HCT116 (cell line): ENCODE measurements at regions not wholly inside any gene's neighbourhood (a gene's known extent, or its start where the extent isn't known, plus 50 kb on each side); places are given as distances from the start of the nearest gene placed in this dataset.

Source experiments
- ATAC-seq: fragments of 200-7000 bp; cut with Tn5 transposase; 2 replicates; pipeline ENCODE4 v1.9.1; 2020; ENCODE audit warnings: mild to moderate bottlenecking, moderate library complexity
- BruUV-seq: library from RNA; stranded (reverse); fragments of 400-500 nt; replicated peaks from 2 replicates; lab custom pipeline; 2021; lab: Mats Ljungman, UMichigan
- CTCF ChIA-PET: fragments of 300-600 bp; sonication (Branson Sonifier 250); formaldehyde crosslinking; loops from one replicate; lab custom pipeline; 2021; ENCODE audit warnings: antibody characterized with exemption; lab: Charles Lee
- POLR2A ChIA-PET: fragments of 300-600, 350-600 bp; sonication (Branson Sonifier 250); formaldehyde crosslinking; loops from one replicate; lab custom pipeline; 2021; ENCODE audit warnings: antibody characterized with exemption; lab: Charles Lee
- RAD21 ChIA-PET, 2 experiments: fragments of 300-600 bp; sonication (Branson Sonifier 250); formaldehyde crosslinking; loops; one replicate each; lab custom pipeline; 2023; ENCODE audit warnings: low total read pairs in 2 of 2; ENCODE audit not compliant: uncharacterized antibody in 2 of 2, unreplicated experiment in 2 of 2, low non-redundant PET in 1 of 2; lab: Charles Lee
- DNase-seq: peaks from one replicate; pipeline ENCODE4 v3.0.0-alpha.2; 2010; ENCODE audit warnings: low read depth, low spot score
- H2AFZ ChIP-seq: fragments of 200-600 bp; shearing (Covaris generic), sonication (generic); 2 replicates; pipeline ENCODE4 v1.6.1; 2017; ENCODE audit warnings: low read depth, mixed run types, mixed read lengths, antibody characterized with exemption, low read length; ENCODE audit not compliant: poor library complexity, severe bottlenecking
- H3K27ac ChIP-seq: 2 replicates; pipeline ENCODE4 v1.5.1; 2012; ENCODE audit warnings: low read depth, low read length
- H3K27me3 ChIP-seq: fragments of 200-600 bp; sonication (generic); 2 replicates; pipeline ENCODE4 v1.6.1; 2016; ENCODE audit warnings: mixed run types, low read length, mixed read lengths; ENCODE audit not compliant: insufficient read depth
- H3K36me3 ChIP-seq, 2 experiments: fragments of 200-500 bp in 1 of 2; fragments of 200-600 bp in 1 of 2; sonication (Bioruptor generic) in 1 of 2; sonication (generic) in 1 of 2; 2 replicates each; pipeline versions ENCODE4 v1.5.1 to v1.6.1; 2014 to 2016; ENCODE audit warnings: low read length in 2 of 2, inconsistent platforms in 1 of 2, mixed read lengths in 1 of 2, mixed run types in 1 of 2; ENCODE audit not compliant: insufficient read depth in 2 of 2, control insufficient read depth in 1 of 2
- H3K4me1 ChIP-seq, 2 experiments: fragments of 200-600 bp in 1 of 2; sonication (generic) in 1 of 2; 2 replicates each; pipeline versions ENCODE4 v1.5.1 to v1.6.1; 2012 to 2017; ENCODE audit warnings: low read length in 2 of 2, inconsistent platforms in 1 of 2, mild to moderate bottlenecking in 1 of 2, mixed read lengths in 1 of 2, mixed run types in 1 of 2, moderate library complexity in 1 of 2; ENCODE audit not compliant: insufficient read depth in 2 of 2, control insufficient read depth in 1 of 2
- H3K4me2 ChIP-seq: fragments of 200-600 bp; sonication (generic); 2 replicates; pipeline ENCODE4 v1.6.1; 2017; ENCODE audit warnings: mixed run types, low read length, mixed read lengths
- H3K4me3 ChIP-seq, 2 experiments: fragments of 200-600 bp in 1 of 2; sonication (generic) in 1 of 2; replicated peaks in 1 of 2; 2 replicates each; pipeline ENCODE4 v1.5.1; 2011 to 2016; ENCODE audit warnings: low read length in 2 of 2, control low read depth in 1 of 2, low read depth in 1 of 2, mild to moderate bottlenecking in 1 of 2, mixed read lengths in 1 of 2, mixed run types in 1 of 2
- H3K79me2 ChIP-seq: fragments of 200-600 bp; sonication (generic); 2 replicates; pipeline ENCODE4 v1.6.1; 2017; ENCODE audit warnings: mild to moderate bottlenecking, mixed run types, low read length, moderate library complexity, mixed read lengths; ENCODE audit not compliant: insufficient read depth
- H3K9ac ChIP-seq: fragments of 200-600 bp; sonication (generic); 2 replicates; pipeline ENCODE4 v1.6.1; 2016; ENCODE audit warnings: low read length, mixed read lengths
- H3K9me2 ChIP-seq: fragments of 200-600 bp; sonication (generic), shearing (Covaris generic); 2 replicates; pipeline ENCODE4 v1.6.1; 2017; ENCODE audit warnings: mixed run types, mild to moderate bottlenecking, moderate library complexity; ENCODE audit not compliant: insufficient read depth
- H3K9me3 ChIP-seq, 2 experiments: fragments of 200-500 bp in 1 of 2; fragments of 200-600 bp in 1 of 2; sonication (Bioruptor generic) in 1 of 2; sonication (generic) in 1 of 2; 2 replicates each; pipeline ENCODE4 v1.6.1; 2014 to 2017; ENCODE audit warnings: low read length in 2 of 2, mixed read lengths in 2 of 2, inconsistent platforms in 1 of 2, low read depth in 1 of 2, mild to moderate bottlenecking in 1 of 2, mixed run types in 1 of 2, moderate library complexity in 1 of 2; ENCODE audit not compliant: control insufficient read depth in 1 of 2, insufficient read depth in 1 of 2
- H4K20me1 ChIP-seq: fragments of 200-600 bp; sonication (generic), shearing (Covaris generic); 2 replicates; pipeline ENCODE4 v1.6.1; 2017; ENCODE audit warnings: mixed run types, mild to moderate bottlenecking, moderate library complexity; ENCODE audit not compliant: insufficient read depth
- CBX3 ChIP-seq: IDR thresholded peaks from 2 replicates; pipeline ENCODE4 v1.6.1; 2012; ENCODE audit warnings: low read depth
- CEBPB ChIP-seq: IDR thresholded peaks from 2 replicates; pipeline ENCODE4 v1.6.1; 2012; ENCODE audit warnings: low read depth
- ELF1 ChIP-seq: IDR thresholded peaks from 2 replicates; pipeline ENCODE4 v1.6.1; 2012; ENCODE audit warnings: low read depth, borderline replicate concordance
- EZH2 ChIP-seq: fragments of 200-600 bp; sonication (generic); IDR thresholded peaks from 2 replicates; pipeline ENCODE4 v1.6.1; 2017; ENCODE audit warnings: antibody characterized with exemption, mixed run types
- EZH2phosphoT487 ChIP-seq: fragments of 200-600 bp; IDR thresholded peaks from 2 replicates; pipeline ENCODE4 v1.6.1; 2018; ENCODE audit warnings: antibody characterized with exemption, borderline replicate concordance
- JUND ChIP-seq: IDR thresholded peaks from 2 replicates; pipeline ENCODE4 v1.6.1; 2012
- POLR2A ChIP-seq: IDR thresholded peaks from 2 replicates; pipeline ENCODE4 v1.7.0; 2011; ENCODE audit warnings: borderline replicate concordance; ENCODE audit not compliant: insufficient read depth, insufficient read length; ENCODE audit errors: extremely low read depth
- REST ChIP-seq: IDR thresholded peaks from 2 replicates; pipeline ENCODE4 v1.6.1; 2012; ENCODE audit warnings: low read depth
- SIN3A ChIP-seq: IDR thresholded peaks from 2 replicates; pipeline ENCODE4 v1.6.1; 2012; ENCODE audit warnings: low read depth
- SP1 ChIP-seq: IDR thresholded peaks from 2 replicates; pipeline ENCODE4 v1.6.1; 2012; ENCODE audit warnings: low read depth
- SRF ChIP-seq: IDR thresholded peaks from 2 replicates; pipeline ENCODE4 v1.6.1; 2012; ENCODE audit warnings: low read depth
- TCF7L2 ChIP-seq: IDR thresholded peaks from 2 replicates; pipeline ENCODE4 v1.7.0; 2011; ENCODE audit warnings: borderline replicate concordance, inconsistent platforms; ENCODE audit not compliant: insufficient read depth, insufficient read length; ENCODE audit errors: extremely low read depth
- ZFX ChIP-seq: fragments of 450-650 bp; IDR thresholded peaks from 2 replicates; pipeline ENCODE4 v1.6.1; 2017
- ZNF274 ChIP-seq: fragments of 200-500 bp; sonication (Bioruptor generic); IDR thresholded peaks from 2 replicates; pipeline ENCODE4 v1.6.1; 2014; ENCODE audit warnings: mild to moderate bottlenecking, low read depth, low read length, inconsistent platforms
- intact Hi-C: fragments of 100-400 bp; cut with micrococcal nuclease; formaldehyde crosslinking; loops from 2 replicates; pipeline ENCODE4 v1.10.0; 2022
- TF ChIP-seq, protein P1 (sequence below): IDR thresholded peaks from 2 replicates; pipeline ENCODE4 v1.6.1; 2011; ENCODE audit warnings: mild to moderate bottlenecking, low read length, moderate library complexity; ENCODE audit not compliant: insufficient replicate concordance; ENCODE audit errors: extremely low read depth
- TF ChIP-seq, protein P2 (sequence below): IDR thresholded peaks from 2 replicates; pipeline ENCODE4 v1.6.1; 2012
- TF ChIP-seq, protein P3 (sequence below), 3 experiments: fragments of 200-600 bp in 1 of 3; sonication (generic) in 1 of 3; IDR thresholded peaks in 2 of 3; conservative IDR thresholded peaks in 1 of 3; 2 replicates each; pipeline ENCODE4 v1.5.1; 2012 to 2017; ENCODE audit warnings: low read depth in 2 of 3, low read length in 2 of 3, antibody characterized with exemption in 1 of 3, borderline replicate concordance in 1 of 3, control low read depth in 1 of 3, mild to moderate bottlenecking in 1 of 3, mixed read lengths in 1 of 3, mixed run types in 1 of 3, moderate library complexity in 1 of 3; ENCODE audit not compliant: insufficient read depth in 1 of 3

- Histone ChIP-seq H3K27me3 (no peaks in the 10 kb centered on the region), H3K4me3 (no peak overlapping the region), H3K4me1 (no peaks in the 10 kb centered on the region), H3K9ac (no peak overlapping the region), H3K4me2 (no peak overlapping the region), H3K36me3 (no peaks in the 10 kb centered on the region), H3K27ac (no peak overlapping the region), H4K20me1 (no peaks in the 10 kb centered on the region), H2AFZ (no peak overlapping the region), H3K79me2 (no peaks in the 10 kb centered on the region), H3K9me3 (peaks cover 0 to 4% of the 10 kb centered on the region in 2 experiments; a peak in 2 of 4 replicates), H3K9me2 (no peaks in the 10 kb centered on the region)
- ChIA-PET CTCF (no interaction called here), RAD21 (no interaction called here), POLR2A (no interaction called here)
- ATAC-seq = no peak
- DNase-seq = no peak
- no TSS peak for BruUV-seq
- intact Hi-C loops = no loop called here
- TF ChIP-seq EZH2phosphoT487 (no peak), SP1 (no peak), CBX3 (no peak), ELF1 (no peak), CEBPB (no peak), POLR2A (no peak), JUND (no peak), ZFX (no peak), TCF7L2 (no peak), EZH2 (no peak), ZNF274 (no peak), REST (no peak), SRF (no peak), SIN3A (no peak)
- TF ChIP-seq, protein P1, sequence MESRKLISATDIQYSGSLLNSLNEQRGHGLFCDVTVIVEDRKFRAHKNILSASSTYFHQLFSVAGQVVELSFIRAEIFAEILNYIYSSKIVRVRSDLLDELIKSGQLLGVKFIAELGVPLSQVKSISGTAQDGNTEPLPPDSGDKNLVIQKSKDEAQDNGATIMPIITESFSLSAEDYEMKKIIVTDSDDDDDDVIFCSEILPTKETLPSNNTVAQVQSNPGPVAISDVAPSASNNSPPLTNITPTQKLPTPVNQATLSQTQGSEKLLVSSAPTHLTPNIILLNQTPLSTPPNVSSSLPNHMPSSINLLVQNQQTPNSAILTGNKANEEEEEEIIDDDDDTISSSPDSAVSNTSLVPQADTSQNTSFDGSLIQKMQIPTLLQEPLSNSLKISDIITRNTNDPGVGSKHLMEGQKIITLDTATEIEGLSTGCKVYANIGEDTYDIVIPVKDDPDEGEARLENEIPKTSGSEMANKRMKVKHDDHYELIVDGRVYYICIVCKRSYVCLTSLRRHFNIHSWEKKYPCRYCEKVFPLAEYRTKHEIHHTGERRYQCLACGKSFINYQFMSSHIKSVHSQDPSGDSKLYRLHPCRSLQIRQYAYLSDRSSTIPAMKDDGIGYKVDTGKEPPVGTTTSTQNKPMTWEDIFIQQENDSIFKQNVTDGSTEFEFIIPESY = no peak
- TF ChIP-seq, protein P2, sequence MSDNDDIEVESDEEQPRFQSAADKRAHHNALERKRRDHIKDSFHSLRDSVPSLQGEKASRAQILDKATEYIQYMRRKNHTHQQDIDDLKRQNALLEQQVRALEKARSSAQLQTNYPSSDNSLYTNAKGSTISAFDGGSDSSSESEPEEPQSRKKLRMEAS = no peak
- TF ChIP-seq, protein P3, sequence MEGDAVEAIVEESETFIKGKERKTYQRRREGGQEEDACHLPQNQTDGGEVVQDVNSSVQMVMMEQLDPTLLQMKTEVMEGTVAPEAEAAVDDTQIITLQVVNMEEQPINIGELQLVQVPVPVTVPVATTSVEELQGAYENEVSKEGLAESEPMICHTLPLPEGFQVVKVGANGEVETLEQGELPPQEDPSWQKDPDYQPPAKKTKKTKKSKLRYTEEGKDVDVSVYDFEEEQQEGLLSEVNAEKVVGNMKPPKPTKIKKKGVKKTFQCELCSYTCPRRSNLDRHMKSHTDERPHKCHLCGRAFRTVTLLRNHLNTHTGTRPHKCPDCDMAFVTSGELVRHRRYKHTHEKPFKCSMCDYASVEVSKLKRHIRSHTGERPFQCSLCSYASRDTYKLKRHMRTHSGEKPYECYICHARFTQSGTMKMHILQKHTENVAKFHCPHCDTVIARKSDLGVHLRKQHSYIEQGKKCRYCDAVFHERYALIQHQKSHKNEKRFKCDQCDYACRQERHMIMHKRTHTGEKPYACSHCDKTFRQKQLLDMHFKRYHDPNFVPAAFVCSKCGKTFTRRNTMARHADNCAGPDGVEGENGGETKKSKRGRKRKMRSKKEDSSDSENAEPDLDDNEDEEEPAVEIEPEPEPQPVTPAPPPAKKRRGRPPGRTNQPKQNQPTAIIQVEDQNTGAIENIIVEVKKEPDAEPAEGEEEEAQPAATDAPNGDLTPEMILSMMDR (IDR thresholded peaks at IDR 0.05 in 2 of 3, conservative IDR thresholded peaks at IDR 0.05 in 1 of 3; ENCODE audit: borderline replicate concordance in 1 of 3, insufficient read depth in 1 of 3, low read depth in 2 of 3, low read length in 2 of 3) = no peak
Observed at GRCh38 chr18:37944700-37945270, 379.2 kb upstream of the CELF4 start.
